ENCODE measurements at regions not wholly inside any gene's neighbourhood (a gene's known extent, or its start where the extent isn't known, plus 50 kb on each side); places are given as distances from the start of the nearest gene placed in this dataset.

DNA sequence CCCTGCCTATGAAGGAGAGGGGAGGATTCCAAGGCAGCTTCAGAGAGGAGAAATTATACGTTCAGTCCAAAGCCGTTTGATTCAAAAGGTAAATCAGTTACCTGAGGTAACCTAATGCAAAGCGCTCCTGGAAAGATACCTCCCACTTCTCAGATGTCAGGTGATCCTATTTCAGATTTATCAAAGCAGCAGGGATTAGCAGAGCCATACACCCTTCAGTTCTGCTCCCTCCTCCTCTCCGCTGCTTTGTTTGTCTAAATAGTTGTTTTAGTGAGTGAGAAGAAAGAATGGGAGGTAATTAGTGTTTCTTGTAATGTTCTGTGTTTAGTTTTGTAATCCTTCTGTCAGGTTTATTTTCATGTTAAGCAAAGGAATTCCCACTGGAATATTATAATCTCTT is 81.1 kb downstream of the SOX14 start:
- TF ChIP-seq ZNF274 (IDR thresholded peaks at IDR 0.05; ENCODE audit: low read depth, low read length) (no peak), YY1 (IDR thresholded peaks at IDR 0.05; ENCODE audit: insufficient read depth, insufficient read length) (no peak)

All from NT2/D1 (cell line).